NT2/D1 (cell line): ENCODE measurements at regions not wholly inside any gene's neighbourhood (a gene's known extent, or its start where the extent isn't known, plus 50 kb on each side); places are given as distances from the start of the nearest gene placed in this dataset.

Source experiments
- SUZ12 ChIP-seq: IDR thresholded peaks from 2 replicates; pipeline ENCODE4 v1.6.1; 2011; ENCODE audit not compliant: insufficient read length, insufficient read depth; ENCODE audit errors: extremely low read depth
- YY1 ChIP-seq: IDR thresholded peaks from 2 replicates; pipeline ENCODE4 v1.6.1; 2011; ENCODE audit not compliant: insufficient read length, insufficient read depth

GRCh38 chr2:203619267-203619878 is 84.3 kb upstream of the RAPH1 start:
- TF ChIP-seq YY1 (no peak), SUZ12 (no peak)
